HL-60/S4 treated with retinoic acid at 250 ng/mL for 4 days and 3 days (cell line): ENCODE measurements at regions not wholly inside any gene's neighbourhood (a gene's known extent, or its start where the extent isn't known, plus 50 kb on each side); places are given as distances from the start of the nearest gene placed in this dataset.
"Not testable (repeated sequence)": the region's sequence is repeated elsewhere in the genome, so short reads cannot be mapped to it uniquely, and the experiment has no call there.

ENCODE experiments used
- in situ Hi-C: fragments of 300-500 bp; cut with MboI; formaldehyde crosslinking; loops from 2 replicates; pipeline ENCODE4 v1.7.0; 2022; ENCODE audit warnings: low sequenced_read_pairs

- in situ Hi-C loops, result no loop called here
These were observed 207.3 kb upstream of the OR4E1 start for GRCh38 chr14:21880918-21881317.

GRCh38 chr14:21875791-21876190 lies 202.2 kb upstream of the OR4E1 start:
- in situ Hi-C loops, result no loop called here

GRCh38 chr14:21874946-21875345 lies 201.3 kb upstream of the OR4E1 start:
- in situ Hi-C loops, result no loop called here

GRCh38 chr14:21874167-21874566 lies 200.5 kb upstream of the OR4E1 start:
- in situ Hi-C loops, result no loop called here

- in situ Hi-C loops, result no loop called here
These were observed 194.9 kb upstream of the OR4E1 start for GRCh38 chr14:21868442-21869046.

- in situ Hi-C loops, result no loop called here
These were observed 193.9 kb upstream of the OR4E1 start for GRCh38 chr14:21867541-21867940.

- in situ Hi-C loops, result no loop called here
These were observed 192.9 kb upstream of the OR4E1 start for GRCh38 chr14:21866479-21866878.

GRCh38 chr14:21863289-21863688 lies 189.7 kb upstream of the OR4E1 start:
- in situ Hi-C loops, result no loop called here

GRCh38 chr14:21861153-21861552 lies 187.5 kb upstream of the OR4E1 start:
- in situ Hi-C loops, result no loop called here

GRCh38 chr14:21860172-21860571 lies 186.6 kb upstream of the OR4E1 start:
- in situ Hi-C loops, result no loop called here

- in situ Hi-C loops, result no loop called here
These were observed 179.2 kb upstream of the OR4E1 start for GRCh38 chr14:21852775-21853174.

GRCh38 chr14:21852061-21852664 lies 178.5 kb upstream of the OR4E1 start:
- in situ Hi-C loops, result no loop called here

- in situ Hi-C loops, result not testable (repeated sequence)
These were observed 173.3 kb upstream of the OR4E1 start for GRCh38 chr14:21846902-21847301.

- in situ Hi-C loops, result no loop called here
These were observed 172.7 kb upstream of the OR4E1 start for GRCh38 chr14:21846227-21846885.

GRCh38 chr14:21840765-21841164 lies 167.1 kb upstream of the OR4E1 start:
- in situ Hi-C loops, result no loop called here

GRCh38 chr14:21833836-21834235 lies 160.2 kb upstream of the OR4E1 start:
- in situ Hi-C loops, result no loop called here

GRCh38 chr14:21825845-21826244 lies 152.2 kb upstream of the OR4E1 start:
- in situ Hi-C loops, result no loop called here

- in situ Hi-C loops, result no loop called here
These were observed 151.6 kb upstream of the OR4E1 start for GRCh38 chr14:21825149-21825743.

- in situ Hi-C loops, result no loop called here
These were observed 148.5 kb upstream of the OR4E1 start for GRCh38 chr14:21822109-21822508.

- in situ Hi-C loops, result no loop called here
These were observed 147.0 kb upstream of the OR4E1 start for GRCh38 chr14:21820631-21821030.

GRCh38 chr14:21819891-21820290 lies 146.3 kb upstream of the OR4E1 start:
- in situ Hi-C loops, result not testable (repeated sequence)

- in situ Hi-C loops, result not testable (repeated sequence)
These were observed 143.4 kb upstream of the OR4E1 start for GRCh38 chr14:21817010-21817409.
